ENCODE measurements at regions not wholly inside any gene's neighbourhood (a gene's known extent, or its start where the extent isn't known, plus 50 kb on each side); places are given as distances from the start of the nearest gene placed in this dataset.

DNA sequence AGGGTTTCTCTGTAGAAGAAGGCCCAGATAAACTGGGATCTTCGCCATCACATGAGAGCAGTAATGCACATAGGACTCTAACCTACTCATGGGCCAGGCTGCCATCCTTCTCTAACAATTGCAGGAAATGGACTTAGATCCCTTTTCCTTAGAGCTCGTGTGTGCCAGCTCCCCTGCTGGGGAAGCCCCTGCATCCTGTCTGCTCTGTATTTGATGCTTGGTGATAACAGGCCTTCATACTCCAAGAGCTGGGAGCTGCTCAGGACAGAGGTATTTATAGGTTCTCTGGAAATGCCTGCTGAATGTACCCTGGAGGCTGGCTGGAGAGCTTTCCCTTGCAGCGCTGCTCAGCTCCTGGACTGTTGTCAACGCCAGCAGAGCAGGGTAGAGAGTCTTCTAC lies 249.6 kb downstream of the MTX2 start:
- no peak overlapping the region for H3K4me3 ChIP-seq (ENCODE audit: low read depth, low read length)
- DNase-seq (ENCODE audit: low read depth): no peak
- TF ChIP-seq CTCF (conservative IDR thresholded peaks at IDR 0.05; ENCODE audit: low read depth, low read length): no peak

DNA sequence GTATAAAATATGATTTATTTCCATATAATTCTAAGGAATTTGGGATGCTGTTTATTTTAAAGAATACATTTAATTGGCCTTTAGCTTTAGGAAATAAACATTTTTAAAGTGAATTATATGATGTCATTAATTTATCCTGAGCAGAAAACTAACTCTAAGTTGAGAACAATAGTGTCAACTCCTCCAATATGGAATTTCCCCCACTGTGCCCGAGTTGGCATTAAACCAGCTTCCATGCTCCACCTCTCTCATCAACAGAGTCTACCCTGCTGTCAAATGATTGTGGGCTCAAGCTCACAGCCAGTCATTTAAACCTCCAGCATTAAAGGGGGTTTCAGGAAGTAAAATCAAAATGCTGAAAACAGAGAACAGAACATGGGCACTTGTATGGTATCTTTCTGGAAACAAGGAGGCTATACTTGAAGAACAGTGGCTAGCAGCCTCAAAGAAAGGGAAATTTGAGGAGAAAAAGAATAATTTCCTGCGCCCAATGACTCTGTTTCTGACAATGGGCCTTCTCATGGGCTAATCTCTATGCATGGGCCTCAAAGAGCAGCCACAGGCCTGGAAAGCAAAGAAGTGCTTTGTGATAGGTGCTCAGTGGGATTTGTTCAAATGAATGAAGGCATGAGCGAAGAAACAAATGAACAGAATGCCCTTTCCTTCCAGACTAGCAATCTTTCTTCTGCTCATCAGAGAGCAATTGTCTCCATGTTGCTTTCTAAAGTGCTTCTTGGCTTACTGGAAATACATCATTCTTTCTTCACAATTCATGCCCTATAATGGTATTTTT lies 252.8 kb downstream of the MTX2 start:
- no peak overlapping the region for H3K4me3 ChIP-seq (ENCODE audit: low read depth, low read length)
- DNase-seq (ENCODE audit: low read depth): no peak
- TF ChIP-seq CTCF (conservative IDR thresholded peaks at IDR 0.05; ENCODE audit: low read depth, low read length): no peak

DNA sequence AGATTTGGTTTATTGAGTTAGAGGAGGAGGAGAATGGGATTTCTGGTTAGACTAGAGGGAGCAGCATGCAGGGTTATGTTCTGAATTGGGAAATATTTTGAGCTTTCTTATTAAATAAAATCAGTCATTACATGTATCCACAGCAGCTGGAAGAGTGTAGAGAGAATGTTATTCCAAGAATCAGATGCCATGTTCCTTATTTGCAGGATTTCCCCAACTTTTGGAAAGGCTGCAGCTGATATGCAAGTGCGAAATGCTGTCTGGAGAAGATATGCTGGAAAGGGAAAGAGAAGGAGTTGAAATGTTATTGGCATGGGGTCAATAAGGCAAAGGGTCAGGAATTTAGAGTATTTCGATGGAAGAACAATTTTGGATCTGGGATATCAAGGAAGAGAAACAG lies 255.8 kb downstream of the MTX2 start:
- no peak for TF ChIP-seq CTCF (conservative IDR thresholded peaks at IDR 0.05; ENCODE audit: low read depth, low read length)
- DNase-seq (ENCODE audit: low read depth): no peak
- H3K4me3 ChIP-seq (ENCODE audit: low read depth, low read length): no peak overlapping the region

- DNase-seq (ENCODE audit: low read depth): no peak
- TF ChIP-seq CTCF (conservative IDR thresholded peaks at IDR 0.05; ENCODE audit: low read depth, low read length): no peak
- H3K4me3 ChIP-seq (ENCODE audit: low read depth, low read length): no peak overlapping the region
These were observed 258.0 kb downstream of the MTX2 start for GRCh38 chr2:176526995-176527901.

DNA sequence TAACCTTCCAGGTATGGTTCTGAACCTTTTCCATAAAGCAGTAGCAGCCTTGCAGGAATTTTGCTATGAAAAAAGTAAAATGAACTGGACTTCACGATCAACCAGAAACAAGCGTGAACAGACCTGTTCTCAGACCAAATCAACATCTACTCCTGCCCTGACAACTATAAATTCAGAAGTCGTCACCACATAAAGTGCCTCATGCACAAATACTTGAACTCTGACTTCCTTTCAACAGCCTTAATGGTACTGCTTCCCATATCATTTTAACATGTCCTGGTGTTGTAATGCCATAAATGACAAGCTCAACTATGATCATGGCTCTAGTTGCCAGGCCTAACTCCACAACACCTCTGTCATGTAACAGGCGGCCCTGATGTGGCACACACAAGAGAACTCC lies 262.4 kb downstream of the MTX2 start:
- no peak for DNase-seq (ENCODE audit: low read depth)
- H3K4me3 ChIP-seq (ENCODE audit: low read depth, low read length): no peak overlapping the region
- TF ChIP-seq CTCF (conservative IDR thresholded peaks at IDR 0.05; ENCODE audit: low read depth, low read length): no peak

GRCh38 chr2:176533505-176534193 lies 264.4 kb downstream of the MTX2 start:
- no peak for DNase-seq (ENCODE audit: low read depth)
- H3K4me3 ChIP-seq (ENCODE audit: low read depth, low read length): no peak overlapping the region
- no peak for TF ChIP-seq CTCF (conservative IDR thresholded peaks at IDR 0.05; ENCODE audit: low read depth, low read length)

Data from epithelial cell of proximal tubule (primary cell).